ENCODE measurements at regions not wholly inside any gene's neighbourhood (a gene's known extent, or its start where the extent isn't known, plus 50 kb on each side); places are given as distances from the start of the nearest gene placed in this dataset.

DNA sequence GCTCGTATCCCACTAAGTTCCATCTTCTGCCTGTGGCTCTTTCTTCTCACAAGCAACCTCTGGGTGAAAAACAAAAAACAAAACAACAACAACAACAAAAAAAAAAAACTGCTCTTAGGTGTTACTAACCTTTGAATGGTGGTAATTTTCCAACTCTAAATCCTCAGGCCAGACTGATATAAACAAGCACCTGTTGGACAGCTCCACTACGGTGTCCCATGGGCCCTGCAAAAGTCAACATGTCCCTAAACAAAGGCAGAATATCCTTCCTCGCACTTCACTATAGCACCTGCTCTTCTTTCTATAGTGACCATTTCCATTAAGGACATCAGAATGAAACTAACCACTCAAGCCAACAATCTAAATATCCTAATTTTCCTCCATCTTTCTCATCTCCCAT is 54.6 kb upstream of the PARM1 start:
- H3K4me3 ChIP-seq (ENCODE audit: low read length), result no peak overlapping the region
- no peak for DNase-seq (ENCODE audit: low read depth, low spot score)

- DNase-seq (ENCODE audit: low read depth, low spot score), result no peak
- no peak overlapping the region for H3K4me3 ChIP-seq (ENCODE audit: low read length)
These were observed 57.5 kb upstream of the PARM1 start for GRCh38 chr4:74875451-74875850.

DNA sequence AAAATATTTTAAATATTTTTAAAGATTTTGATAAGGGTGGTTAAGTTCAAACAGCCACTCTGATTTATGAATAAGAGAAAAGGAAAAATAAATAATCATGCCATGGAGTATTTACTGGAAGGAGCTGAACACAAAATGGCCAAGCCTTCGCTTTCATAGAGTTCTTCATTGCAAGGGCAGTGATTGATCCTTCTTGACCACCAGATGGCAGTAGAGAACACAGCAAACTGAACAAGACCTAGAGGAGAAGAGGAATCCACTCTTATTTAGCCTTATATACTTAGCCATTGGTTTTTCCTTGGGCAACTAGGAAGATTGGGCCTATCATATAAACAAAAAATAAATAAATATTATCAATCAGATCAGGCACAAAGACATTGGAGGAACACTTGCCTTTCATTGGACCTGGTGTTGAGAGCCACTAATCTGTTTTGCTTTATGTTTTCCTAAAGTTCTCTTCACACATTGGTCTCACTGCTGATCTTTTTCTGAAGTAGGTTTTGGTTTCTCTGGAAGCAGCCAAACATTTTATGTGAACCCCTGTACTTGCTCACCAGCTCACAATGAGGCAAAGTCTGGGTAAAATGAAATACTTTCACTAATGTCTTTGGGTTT is 58.1 kb upstream of the PARM1 start:
- peak; percentile 66 for DNase-seq (ENCODE audit: low read depth, low spot score)
- H3K4me3 ChIP-seq (ENCODE audit: low read length), result no peak overlapping the region

DNA sequence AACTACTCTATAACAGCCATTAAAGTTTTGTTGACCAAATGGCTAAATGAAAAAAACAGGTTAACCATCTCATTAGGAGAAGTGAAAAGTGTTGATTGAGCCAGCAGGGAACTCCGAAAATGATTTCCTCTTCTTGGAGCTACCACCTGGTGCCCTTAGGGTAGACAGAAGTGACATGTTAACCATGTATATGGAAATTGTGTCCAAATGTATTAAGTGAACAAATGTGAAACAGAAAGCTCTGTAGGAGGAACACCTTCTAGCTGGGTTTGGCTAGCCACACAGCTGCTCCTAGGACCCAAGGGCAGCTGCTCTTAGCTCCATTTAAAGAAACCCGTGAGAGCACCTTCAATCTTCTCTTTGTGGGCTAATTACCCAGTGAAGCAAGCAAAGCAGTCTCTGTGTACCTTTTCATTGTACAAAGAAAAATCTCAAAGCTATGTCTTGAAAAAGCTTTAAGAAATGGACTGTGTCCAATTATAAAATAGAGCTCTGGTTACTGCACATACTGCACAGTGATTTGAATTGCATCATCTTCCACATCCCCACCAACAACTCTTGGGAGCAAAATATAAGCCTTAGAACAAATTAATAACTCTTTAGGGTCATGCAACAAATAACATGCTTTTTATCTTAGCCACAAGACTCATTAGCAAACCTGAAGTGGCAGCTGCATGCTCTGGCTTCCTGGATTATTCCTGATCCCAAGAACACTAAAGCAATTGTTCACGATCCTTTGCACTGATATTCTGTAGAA is 59.2 kb upstream of the PARM1 start:
- no peak overlapping the region for H3K4me3 ChIP-seq (ENCODE audit: low read length)
- DNase-seq (ENCODE audit: low read depth, low spot score), result no peak

- DNase-seq (ENCODE audit: low read depth, low spot score), result no peak
- no peak overlapping the region for H3K4me3 ChIP-seq (ENCODE audit: low read length)
These were observed 64.7 kb upstream of the BTC start for GRCh38 chr4:74858921-74859562.

- no peak overlapping the region for H3K4me3 ChIP-seq (ENCODE audit: low read length)
- DNase-seq (ENCODE audit: low read depth, low spot score), result no peak
These were observed 61.6 kb upstream of the BTC start for GRCh38 chr4:74855879-74856278.

GRCh38 chr4:74848774-74849173 is 54.5 kb upstream of the BTC start:
- H3K4me3 ChIP-seq (ENCODE audit: low read length), result no peak overlapping the region
- DNase-seq (ENCODE audit: low read depth, low spot score), result no peak

GRCh38 chr4:74845834-74846233 is 51.5 kb upstream of the BTC start:
- DNase-seq (ENCODE audit: low read depth, low spot score), result no peak
- no peak overlapping the region for H3K4me3 ChIP-seq (ENCODE audit: low read length)
